GM18517 (cell line): ENCODE measurements at regions not wholly inside any gene's neighbourhood (a gene's known extent, or its start where the extent isn't known, plus 50 kb on each side); places are given as distances from the start of the nearest gene placed in this dataset.
"Not testable (repeated sequence)": the region's sequence is repeated elsewhere in the genome, so short reads cannot be mapped to it uniquely, and the experiment has no call there.

Experiments used
- ATAC-seq: cut with Tn5 transposase; IDR thresholded peaks from one replicate; pipeline ENCODE4 v1.9.1; 2021; ENCODE audit warnings: mild to moderate bottlenecking, moderate library complexity; ENCODE audit not compliant: unreplicated experiment

DNA sequence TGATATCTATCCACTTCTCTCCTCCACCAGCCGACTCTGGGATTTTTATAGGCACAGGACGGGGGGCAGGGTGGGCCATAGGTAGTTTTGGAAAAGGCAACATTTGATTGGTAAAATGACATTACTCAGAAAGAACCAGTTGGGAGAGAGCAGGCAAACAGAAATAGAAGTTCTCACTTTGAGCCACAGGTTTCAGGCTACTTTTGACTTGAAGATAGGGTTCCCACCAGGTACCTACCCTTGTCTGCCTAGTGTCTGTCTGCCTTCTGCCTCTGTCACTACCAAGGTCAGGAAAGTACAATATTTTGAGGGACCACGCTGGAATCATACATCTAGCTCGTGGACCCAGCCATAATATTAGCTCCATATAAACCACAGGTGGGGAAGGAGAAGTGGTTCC is 412.9 kb upstream of the GRM7 start:
- ATAC-seq: no peak

GRCh38 chr3:6449099-6449498 is 411.8 kb upstream of the GRM7 start:
- no peak for ATAC-seq

GRCh38 chr3:6452974-6453373 is 407.9 kb upstream of the GRM7 start:
- no peak for ATAC-seq

GRCh38 chr3:6455031-6455430 is 405.9 kb upstream of the GRM7 start:
- ATAC-seq: no peak

GRCh38 chr3:6467186-6467585 is 393.7 kb upstream of the GRM7 start:
- no peak for ATAC-seq

GRCh38 chr3:6468589-6468988 is 392.3 kb upstream of the GRM7 start:
- no peak for ATAC-seq

DNA sequence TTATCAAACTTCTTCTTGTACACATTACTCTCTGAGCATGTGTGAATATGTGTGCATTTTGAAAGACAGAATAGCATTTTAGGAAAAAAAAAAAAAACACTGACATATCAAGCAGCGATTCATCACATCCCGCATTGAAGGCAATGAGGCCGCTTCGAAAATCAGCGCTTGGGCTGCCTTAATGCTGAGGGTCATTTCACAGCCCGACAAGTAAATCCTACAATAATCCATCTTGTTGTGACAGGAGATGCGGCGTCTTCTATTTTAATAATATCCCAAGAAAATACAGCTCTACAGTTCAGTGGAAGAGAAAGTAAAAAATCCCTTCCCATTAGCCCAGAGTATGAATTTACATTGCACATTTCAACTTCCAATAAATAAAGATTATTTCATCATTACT is 389.2 kb upstream of the GRM7 start:
- ATAC-seq: no peak

GRCh38 chr3:6490487-6491327 is 370.2 kb upstream of the GRM7 start:
- ATAC-seq: not testable (repeated sequence)

- no peak for ATAC-seq
Measured at GRCh38 chr3:6491768-6492167, 369.1 kb upstream of the GRM7 start.

DNA sequence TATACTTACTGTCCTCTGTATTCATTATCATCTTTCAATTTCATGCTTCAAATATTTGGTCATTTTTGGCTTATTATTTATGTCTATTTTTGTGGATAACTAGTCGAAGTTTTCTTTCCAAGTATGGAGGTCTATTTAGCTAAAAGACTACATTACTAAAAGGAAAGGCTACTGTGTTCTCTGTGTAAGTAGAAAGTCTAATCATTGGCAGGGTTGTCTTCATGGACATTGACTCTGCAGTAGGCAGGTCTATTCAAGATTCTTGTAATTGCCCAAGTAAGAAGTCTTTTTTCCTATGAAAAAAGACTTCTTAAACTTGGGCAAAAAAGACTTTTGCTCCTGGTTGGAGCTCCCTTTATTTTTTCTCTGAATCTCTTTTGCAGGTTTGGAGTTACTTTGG is 368.6 kb upstream of the GRM7 start:
- no peak for ATAC-seq

- ATAC-seq: not testable (repeated sequence)
Measured at GRCh38 chr3:6498944-6499343, 362.0 kb upstream of the GRM7 start.

GRCh38 chr3:6504347-6504746 is 356.6 kb upstream of the GRM7 start:
- no peak for ATAC-seq

GRCh38 chr3:6504834-6505233 is 356.1 kb upstream of the GRM7 start:
- ATAC-seq: no peak

GRCh38 chr3:6508410-6508759 is 352.5 kb upstream of the GRM7 start:
- ATAC-seq: no peak

DNA sequence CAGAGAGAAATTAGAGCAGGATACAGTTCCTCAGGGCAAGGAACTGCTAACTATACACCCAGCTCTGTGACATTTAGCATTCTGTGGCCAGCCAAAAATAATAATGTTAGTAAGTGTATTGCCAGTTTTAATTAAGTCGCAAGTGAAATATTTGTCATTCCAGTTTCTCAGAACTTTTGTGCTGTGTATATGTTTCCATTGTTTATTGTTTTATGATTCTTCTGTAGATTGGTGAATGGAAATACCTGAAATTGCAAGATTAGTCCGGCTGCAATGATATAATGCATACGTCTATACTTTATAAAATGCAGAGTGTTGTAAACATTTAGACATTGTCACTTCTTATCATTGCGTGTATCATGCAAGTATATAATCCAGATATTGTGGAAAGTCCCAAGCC is 351.3 kb upstream of the GRM7 start:
- ATAC-seq: no peak

DNA sequence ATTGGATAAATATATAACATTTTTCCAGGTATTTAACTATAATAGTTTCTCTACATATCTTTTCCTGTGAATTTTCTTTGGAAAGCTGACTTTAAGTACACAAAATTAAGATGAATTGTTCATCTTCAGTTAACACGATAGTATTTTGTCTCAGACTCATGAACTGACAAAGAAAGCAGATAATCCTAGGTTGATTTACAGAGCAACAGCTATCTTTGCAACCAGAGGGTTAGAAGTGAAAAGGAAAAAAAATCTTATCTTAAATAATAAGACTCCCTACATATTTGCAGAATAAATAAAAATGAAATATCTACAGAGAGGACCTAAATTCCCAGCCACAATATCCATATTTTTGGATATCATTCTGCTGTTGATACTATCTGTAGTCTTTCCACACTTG is 350.2 kb upstream of the GRM7 start:
- no peak for ATAC-seq

DNA sequence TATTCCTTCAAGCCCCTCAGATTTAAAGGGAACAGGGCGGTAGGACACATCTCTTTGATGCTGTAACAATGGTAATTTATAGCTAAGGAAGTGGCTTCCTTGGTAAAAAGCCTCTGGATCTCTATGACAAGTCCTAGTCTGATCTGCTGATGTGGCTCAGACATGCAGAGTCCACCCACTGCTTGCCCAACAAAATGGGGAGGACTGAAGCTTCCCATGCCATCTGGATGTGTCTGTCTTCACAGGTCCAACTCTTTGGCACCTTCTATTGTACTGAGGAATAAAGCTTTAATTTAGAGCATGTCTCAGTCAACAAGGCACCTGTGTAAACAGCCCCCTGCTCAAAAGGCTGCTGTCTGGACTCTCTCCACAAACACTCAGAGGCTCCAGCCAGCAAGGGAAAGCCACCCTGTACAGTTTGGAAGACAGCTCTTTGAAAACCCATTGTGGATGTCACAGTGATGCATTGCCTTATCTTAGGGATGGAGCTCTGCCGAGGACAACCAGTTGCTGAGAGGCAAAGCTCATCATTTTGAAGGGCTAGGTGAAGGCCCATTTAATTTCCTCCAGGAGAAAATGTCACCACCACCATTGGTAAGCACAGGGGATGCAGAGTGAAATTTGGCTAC is 348.6 kb upstream of the GRM7 start:
- no peak for ATAC-seq

DNA sequence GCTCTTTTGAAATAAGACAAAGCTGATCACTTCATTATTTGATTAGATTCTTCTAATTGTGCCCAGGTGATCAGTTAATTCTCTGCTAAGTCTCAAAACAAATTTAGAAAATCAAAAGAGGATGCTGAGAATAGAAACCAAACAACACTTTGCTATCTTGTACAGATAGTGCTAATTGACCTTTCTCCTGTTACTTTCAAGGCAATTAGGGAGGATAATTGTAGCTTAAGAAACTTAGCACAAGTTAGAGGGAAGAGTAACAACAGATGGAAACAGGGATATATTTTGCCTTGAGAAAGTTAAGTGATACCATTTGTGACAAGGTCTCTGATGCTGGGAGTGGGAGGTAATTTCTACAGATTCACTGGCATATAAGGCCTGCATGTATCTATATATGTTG is 344.8 kb upstream of the GRM7 start:
- no peak for ATAC-seq

DNA sequence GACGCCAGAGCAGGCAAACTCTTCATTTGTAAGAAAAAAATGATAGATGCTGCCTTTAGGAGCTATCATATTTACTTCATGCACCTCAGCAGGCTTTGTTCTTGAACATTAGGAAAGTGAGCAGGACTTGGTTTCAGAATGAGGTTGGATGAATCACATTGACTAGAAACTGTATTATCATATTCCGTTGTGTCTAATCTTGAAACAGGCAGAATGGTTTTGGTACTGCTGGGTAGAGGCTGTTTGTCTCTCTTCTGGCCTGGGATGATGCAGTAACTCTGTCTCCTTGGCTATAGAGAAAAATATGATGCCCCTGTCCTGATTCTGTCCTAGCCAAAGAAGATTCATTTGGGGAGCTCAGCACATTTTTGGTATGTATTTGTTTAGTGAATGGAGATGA is 344.2 kb upstream of the GRM7 start:
- no peak for ATAC-seq

DNA sequence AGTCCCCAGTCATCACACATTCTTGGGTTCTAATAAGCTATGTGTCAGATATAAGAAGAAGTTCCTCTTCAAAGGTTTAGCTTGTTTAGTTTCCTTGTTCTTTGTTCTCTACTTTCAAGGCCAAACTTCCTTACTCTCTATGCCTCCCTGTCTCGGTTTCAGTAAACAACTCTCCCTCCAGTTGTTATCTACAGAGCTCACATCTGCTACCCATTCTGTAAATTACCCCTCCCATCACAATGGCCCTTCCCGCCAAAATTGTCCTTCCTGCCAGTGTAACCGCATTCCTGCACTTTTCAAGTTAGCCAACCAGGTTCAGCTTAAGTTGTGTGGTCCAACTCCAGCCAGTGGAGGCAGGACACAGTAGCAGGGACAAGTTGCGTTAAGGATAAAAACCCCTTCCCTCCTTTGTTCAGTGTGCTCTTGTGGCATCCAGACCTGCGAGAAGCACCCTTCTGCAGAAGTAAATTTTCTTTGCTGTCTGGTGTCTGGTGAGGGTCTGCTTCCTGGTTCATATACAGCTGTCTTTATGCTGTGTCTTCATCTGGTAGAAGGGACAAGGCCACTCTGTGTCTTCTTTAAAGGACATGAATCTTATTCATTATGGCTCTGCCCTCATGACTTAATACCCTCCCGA is 342.1 kb upstream of the GRM7 start:
- no peak for ATAC-seq

GRCh38 chr3:6521369-6522113 is 339.4 kb upstream of the GRM7 start:
- no peak for ATAC-seq

DNA sequence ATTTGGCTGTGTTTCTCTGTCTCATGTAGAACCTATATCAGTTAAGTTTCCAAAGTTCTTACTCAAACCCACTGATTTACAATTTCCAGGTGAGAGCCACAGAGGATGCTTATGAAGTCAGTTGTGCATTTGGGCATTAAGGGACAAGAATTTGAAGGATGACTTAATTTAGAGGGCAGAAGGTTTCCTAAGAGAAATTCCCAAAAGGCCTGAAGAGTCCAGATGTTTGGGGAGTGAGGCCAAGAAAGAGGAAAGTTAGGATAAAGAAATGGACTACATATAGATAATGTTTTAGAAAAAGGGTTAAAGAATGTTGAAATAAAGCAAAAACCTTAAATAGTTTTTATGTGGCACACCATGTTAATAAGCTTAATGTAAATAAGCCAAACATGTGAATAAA is 338.7 kb upstream of the GRM7 start:
- no peak for ATAC-seq
